ENCODE measurements at regions not wholly inside any gene's neighbourhood (a gene's known extent, or its start where the extent isn't known, plus 50 kb on each side); places are given as distances from the start of the nearest gene placed in this dataset.

DNA sequence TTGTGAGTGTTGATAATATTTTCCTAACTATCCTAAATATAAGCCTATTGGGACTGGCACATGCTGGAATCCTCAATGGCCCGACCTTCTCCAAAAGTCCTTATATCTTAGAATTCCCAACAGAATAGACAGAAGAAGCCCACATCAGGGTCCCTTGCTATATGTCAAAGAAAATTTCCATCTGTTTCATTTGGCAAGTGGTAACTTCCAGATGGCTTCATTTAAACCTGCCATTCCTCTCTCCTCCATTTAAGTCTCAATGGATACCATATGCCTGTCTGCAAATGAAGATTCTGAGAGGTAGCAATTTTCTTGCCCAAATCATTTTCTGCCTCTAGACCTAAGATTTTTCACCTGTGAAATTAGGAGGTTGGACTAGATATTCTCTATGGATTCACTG is 73.1 kb upstream of the KCNA4 start:
- DNase-seq = no peak

DNA sequence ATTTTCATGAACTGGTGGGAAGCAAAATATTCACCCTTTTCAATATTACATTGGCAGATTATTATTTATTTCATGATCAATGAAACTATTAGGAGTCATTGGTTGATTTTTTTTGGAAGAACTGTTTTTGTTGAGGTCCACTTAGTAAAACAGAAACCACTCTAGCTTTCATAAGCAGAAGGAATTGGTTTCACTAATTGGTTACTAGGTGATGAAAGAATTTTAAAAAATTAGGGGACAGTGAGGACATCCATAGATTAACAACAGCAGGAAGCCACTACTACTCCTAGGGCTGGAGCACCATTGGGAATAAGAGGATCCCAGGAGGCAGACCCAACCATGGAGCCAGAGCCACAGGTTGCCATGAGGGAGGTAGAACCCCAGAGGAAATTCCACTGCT is 74.4 kb upstream of the KCNA4 start:
- DNase-seq = no peak

DNA sequence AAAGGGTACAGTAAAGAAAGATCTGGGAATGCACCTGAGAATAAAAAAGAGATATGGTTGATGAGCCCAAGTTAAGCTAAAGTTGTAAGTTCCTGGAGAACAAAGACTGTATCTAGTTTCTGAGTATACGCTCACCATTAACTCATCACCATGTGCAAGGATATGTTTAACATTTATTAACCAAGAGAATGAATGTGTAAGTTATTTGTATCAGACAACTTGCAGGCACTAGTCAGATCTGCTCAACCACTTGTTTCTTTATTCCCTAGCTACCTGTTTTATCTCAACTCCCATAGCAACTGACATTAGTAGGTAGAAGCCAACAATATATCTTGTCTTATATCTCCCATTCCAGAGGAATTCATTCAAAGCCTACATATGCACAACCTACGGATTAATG is 74.9 kb upstream of the KCNA4 start:
- no peak for DNase-seq

DNA sequence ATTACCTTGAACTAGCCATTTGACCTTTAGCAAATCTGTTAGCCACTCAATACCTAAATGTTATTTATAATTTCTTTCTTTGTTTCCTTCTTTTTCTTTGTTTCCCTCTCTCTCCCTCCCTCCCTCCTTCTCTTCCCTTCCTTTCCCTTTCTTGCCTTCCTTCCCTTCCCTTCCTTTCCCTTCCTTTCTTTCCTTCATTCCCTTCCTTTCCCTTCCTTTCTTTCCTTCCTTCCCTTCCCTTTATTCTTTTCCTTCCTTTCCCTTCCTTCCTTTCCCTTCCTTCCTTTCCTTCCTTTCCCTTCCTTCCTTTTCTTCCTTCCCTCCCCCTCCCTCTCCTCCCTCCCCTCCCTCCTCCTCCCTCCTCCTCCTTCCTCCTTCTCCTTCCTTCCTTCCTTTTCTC is 75.7 kb upstream of the KCNA4 start:
- no peak for DNase-seq

DNA sequence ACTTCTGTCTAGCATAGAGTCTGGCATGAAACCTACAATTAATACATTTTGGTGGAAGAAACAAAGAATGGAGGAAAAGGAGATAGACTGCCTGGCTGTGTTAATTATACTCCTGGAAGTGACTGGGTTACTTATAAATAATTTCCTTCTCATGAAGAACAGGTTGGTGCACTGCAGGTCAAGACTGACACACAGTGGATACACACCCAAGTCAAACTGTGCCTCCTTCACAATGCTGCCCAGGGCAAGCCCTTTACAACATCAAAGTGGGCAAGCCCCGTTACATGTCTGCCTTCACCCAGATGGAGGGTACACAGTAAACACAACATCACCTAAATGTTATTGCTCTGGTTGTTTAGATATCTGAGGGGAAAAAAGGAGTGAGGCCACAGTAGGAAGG is 83.7 kb upstream of the KCNA4 start:
- no peak for DNase-seq

DNA sequence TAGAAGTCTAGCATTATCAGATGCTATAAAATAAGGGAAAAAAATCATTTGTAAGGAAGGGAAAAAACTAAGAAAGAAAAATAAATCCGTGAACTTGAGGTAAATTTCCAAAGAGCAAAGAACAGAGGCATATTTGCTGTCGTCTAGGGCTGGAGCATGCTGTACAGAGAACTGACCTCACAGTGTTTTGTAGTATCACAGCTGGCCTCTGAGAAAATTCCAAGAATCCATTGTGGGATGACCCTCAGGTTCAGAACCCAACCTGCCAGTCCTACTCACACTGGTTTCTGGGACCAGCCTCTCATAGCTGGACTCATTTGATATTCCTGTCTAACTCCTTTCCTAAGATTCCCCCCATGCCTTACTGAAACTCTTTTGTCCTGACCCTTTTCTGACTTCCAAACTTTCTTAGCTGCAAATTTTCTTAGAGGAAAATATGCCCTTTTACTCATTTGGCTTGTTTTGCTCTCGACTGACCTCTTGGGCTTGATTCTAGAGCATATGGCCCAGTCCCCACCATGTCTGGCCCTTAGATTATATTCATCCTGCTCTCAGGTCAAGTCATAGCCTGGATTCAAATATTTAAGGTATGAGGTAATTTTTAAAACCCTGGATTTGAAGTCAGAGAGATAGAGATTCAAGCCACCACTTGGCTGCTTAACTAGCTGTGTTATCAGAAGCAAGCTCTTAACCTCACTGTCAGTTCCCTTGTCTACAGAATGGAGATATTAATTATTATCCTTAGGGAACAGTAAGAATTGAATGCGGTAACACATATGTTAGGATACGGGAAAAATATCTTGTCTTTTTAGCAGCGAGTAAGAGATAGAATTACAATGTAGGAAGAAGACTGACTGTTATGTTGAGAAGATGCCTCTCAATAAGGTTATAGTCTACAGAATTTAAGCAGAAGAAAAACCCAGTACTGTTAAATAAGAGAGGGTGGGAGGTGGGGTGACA is 89.7 kb upstream of the KCNA4 start:
- DNase-seq = no peak

DNA sequence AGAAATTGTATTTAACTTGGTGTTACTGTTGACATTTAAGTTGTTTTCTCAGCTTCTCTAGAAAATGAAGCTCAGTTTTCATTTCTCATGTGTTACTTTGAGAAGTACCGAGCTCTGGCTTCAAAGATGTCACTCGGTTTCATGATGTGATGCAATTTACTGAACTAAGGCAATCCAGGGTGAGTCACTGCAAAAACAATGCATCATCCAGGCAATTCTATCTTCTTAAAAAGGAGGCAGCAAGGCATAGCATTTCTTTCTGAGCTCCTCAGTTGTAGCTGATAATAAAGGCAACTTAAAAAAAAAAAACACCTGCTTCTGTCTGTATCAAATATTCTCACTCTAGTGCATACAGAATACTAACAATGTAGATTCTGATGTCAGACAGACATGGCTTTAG is 91.1 kb upstream of the KCNA4 start:
- peak; percentile 9 for DNase-seq

DNA sequence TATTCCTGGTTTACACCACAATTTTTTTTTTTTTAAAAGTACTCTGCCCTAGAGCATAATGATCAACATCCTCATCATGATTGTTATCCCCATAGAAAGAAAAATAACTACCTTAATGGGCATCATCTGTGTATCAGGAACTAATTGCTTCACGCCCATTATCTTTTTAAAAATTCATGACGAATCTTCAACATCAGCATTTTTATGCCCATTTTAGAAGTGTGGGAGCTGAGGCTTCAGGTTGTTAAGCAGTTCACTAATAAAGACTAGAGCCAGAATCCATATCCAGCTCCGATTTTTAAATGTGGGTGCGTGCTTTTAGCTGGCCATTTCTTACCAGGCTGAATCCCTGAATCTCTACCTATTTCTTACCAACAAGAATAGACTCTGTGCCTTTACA is 92.9 kb upstream of the KCNA4 start:
- no peak for DNase-seq

DNA sequence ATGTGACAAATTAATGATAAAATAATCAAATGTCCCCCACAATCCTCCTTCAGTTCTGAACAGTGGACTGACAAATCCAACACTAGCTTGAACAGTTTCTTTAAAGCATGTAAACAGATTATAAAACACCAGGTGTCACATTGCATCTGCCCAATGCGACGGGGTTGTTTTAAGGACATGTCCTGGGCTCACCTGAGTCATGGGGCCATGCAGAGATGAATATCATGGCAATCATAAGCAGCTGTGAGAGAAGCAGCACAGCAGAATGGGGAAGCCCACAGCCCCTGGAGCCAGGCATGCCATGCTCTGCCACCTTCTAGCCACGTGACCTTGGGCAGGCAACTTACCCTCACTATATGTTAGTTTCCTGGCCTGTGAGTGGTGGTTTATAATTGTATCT is 93.9 kb upstream of the KCNA4 start:
- no peak for DNase-seq

DNA sequence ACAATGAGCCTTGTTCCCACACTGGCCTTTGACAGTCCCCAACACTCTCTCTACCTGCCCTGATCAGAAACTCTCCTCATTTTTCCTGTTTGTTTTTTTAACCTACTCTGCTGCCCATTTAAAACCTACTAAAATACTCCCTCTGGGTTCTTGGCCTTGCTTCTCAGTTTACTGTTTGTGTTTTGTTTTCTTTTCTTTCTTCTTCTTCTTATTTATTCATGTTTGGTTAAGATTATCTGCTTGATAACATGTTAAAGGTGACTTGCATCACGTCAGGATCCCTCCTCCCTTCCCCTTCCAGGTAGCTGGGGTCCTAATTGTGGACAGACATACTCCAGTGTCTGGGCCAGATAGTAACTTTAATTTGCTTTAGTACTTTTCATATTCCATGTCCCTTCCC is 95.0 kb upstream of the KCNA4 start:
- DNase-seq = no peak

DNA sequence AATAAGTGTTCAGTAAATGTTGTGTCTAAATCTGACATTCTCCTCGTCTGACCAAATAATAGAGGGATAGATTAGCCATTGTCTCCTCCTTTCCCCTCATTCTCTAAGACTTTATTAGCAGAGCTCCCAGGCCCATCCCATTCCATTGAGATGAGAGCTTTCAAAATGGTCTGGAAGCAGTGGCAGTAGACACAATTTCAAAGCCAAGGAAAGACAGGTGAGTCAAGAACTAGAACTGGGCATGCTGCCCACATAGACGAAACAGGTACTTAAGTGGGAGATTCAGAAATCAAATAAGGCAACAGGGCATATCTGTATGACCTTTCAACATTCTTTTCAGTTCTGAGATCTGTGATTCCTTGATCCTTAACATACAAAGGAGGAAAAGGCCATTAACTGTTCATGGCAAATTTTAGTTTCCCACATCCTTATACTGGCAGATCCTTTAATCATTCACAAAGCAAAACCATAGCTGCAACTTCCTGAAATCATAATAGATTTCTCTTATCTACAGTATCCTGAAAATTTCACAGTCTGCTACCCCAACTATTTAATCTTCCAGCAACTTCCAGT is 96.6 kb upstream of the KCNA4 start:
- DNase-seq = no peak

DNA sequence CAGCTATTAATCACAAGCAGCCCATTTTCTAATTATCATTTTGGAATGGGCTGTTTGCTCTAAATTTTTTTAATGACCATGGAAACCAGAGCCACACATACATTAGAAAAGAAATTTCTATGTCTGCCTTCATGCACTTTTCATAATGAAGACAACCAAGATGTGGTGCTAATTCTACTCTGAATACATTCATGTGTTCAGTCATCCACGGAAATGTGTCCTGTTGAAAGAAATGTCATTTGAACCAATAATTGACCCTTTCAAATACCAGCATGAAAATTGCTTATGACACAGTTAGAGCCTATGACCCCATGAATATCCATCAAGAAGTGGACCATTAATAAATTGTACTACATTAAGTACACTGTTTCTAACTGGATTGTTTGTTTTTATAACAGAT is 99.7 kb upstream of the KCNA4 start:
- no peak for DNase-seq

DNA sequence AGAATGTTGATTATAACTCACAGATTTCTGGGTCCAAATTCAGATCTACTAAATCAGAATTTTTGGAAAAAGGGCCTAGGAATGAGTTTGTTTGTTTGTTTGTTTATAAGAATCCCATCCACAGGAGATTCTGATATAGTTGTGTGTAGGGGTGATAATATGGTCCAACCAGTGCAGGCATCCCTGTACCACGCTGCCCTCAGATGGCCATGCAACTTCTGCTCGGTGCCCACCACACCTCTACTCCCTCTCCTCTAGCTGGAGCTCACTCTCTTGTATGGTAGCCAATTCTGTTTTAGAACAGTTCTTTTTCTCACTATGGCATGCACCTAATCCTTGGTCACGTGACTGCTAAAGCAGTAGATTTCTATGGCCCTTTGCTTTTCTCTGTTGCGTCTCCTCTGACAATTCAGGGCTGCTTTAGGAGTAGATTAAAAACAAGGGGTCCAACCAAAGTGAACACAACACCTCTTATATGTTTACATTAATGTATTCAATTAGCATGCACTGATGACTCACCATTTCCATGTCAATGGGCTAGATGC is 103.3 kb upstream of the KCNA4 start:
- no peak for DNase-seq

DNA sequence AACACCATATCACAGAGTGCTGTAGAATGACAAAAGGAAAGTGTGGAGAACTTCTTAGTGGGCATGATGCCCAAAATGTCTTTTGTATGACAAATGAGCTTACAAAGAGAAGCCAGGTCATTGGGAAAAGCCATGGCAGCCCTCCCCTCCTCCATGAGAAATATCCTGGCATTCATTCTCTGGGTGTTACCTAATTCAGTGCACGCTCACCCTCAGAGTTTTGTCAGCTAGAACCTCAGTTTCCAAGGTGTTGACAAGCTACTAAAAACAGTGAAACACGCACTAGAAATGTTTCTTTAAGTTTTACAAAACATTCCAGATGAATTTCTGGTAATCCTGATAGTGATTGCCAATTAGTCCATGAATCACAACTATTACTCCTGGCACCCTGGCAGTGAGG is 105.4 kb upstream of the FSHB start:
- DNase-seq = no peak

DNA sequence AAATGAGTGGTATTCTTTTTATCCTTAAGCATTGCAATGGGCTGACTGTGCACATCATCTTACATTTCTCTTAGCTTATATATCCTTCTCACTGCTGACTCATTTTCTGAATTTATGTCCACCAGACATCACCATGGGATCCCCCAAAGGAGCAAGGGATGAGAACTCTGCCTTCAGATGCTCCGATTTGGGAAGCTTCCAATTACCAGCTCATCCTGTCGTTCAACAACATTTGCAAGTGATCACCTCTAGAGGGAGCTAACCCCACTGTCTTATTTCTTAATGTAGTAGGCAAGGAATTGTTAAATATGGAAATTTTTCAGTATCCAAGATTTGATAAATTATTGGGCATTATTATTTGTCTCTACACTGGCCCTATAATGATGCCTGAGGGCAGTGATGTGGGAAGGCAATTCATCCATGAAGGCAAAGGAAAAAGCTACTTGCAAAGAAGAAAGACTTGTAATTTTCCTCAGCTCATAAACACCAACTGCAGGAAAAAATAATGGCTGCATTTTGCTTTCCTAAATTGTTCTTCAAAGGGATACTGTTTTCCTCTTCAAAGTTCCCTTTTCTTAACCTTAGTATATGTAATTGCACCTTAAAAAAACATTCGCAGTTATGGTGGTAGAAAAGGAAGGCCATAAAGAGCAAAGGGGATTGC is 102.4 kb upstream of the FSHB start:
- peak; percentile 63 for DNase-seq

DNA sequence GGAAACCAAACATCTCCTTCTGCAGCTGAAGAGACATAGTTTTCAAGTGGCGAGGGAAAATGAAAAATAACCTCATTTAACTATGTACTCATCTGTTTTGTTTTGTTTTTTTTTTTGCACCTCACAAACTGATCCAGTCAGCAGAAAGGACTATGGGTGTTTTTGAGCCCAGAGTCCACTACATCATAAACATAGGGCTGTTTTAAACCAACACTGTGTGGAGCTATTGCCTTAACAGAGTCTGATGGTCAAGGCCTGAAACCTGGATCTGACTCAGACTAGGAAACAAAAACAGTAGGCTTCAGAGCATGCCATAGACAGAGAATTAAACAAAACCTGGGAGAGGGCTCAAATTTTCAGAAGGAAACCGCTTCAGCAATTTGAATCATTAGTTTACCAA is 99.3 kb upstream of the FSHB start:
- DNase-seq = no peak

DNA sequence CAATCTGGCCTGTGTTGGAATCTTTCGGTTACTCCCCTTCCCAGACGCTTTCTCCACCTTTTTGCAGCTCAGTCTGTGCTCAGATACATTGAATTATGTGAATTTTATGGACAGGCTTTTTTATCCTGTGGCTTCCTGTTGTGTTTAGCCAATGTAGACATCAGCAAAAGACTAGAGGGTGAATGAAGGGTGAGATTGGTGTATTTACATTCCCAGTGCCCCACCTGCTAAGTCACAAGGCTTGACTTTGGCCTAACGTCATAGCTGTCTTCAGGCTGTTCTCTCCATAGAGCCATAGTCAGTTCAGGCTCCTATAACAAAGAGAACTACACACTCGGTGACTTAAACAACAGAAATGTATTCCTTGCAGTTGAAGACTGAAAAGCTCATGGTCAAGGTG is 97.5 kb upstream of the FSHB start:
- DNase-seq = no peak

DNA sequence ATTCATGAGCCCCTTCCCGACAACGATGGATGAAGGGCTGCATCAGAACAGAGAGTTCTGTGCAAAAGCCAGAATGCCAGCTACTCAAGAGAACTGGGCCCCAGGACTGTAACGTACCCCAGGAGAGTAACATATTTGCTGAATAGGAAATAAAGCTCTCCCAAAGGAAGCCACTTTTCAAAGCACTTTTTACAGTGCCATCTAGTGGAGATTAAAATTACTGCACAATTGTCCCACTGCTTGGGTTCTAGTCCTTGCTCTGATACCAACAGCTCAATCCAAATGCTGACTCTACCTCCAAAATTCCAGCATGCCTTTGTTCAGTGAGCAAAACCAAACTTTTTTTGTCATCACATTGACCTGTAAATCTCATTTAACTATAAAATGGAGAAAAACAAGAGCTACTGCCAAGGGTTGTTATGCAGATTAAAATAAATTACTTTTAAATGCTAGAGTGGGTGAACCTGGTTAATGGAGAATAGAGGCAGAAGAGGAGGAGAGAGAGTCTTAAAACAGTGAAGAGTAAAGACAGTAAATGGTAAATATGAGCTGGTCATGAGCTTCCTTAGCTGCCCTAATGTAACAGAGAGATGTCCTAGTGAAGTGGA is 87.6 kb upstream of the FSHB start:
- DNase-seq = no peak

DNA sequence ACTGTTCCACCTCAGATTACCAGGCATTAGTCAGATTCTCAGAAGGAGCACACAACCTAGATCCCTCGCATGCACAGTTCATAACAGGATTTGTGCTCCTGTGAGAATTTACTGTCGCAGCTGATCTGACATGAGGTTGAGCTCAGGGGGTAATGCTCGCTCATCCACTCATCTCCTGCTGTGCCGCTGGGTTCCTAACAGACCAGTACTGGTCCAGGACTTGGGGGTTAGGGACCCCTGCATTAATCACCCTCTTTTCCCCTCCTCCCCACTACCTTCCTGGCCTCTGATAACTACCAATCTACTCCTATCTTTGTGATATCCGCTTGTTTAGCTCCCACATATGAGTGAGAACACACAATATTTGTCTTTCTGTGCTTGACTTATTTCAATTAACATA is 83.5 kb upstream of the FSHB start:
- no peak for DNase-seq

DNA sequence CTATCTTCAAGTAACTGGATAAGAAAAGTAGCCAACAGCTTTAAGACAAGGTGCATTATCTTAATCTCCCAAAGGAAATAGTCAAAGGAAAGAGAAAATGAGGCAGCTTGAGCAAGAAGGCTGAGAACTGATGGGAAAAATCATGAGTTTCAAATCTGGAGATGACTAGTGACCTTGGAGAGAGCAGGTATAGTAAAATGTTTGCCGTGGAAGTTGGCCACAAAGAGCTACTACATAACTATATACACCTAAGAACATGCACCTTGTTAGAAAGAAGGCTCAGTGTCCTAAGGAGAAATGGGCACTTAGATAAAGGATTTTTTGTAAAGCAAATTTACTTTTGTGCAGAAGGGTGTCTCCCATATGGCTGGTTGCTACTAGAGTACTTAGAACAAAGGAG is 80.8 kb upstream of the FSHB start:
- no peak for DNase-seq

DNA sequence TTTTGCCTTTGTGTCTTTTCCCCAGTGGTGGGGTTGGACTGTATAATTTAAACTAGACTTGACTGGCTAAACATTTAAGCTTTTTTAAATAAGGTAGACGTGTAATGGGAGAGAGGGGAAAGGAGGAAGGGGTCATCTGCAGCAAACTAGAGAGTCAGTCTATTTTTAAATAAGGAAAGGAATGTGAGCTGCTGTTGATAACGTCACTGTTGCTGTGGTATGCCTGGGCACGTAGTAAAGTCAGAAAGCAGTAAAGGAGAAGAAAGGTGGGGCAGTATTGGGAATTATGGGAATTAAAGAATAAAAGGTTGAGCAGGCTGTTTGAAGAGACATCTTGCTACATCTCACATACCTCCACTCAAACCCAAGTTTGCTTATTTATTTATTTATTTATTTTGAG is 80.4 kb upstream of the FSHB start:
- no peak for DNase-seq

DNA sequence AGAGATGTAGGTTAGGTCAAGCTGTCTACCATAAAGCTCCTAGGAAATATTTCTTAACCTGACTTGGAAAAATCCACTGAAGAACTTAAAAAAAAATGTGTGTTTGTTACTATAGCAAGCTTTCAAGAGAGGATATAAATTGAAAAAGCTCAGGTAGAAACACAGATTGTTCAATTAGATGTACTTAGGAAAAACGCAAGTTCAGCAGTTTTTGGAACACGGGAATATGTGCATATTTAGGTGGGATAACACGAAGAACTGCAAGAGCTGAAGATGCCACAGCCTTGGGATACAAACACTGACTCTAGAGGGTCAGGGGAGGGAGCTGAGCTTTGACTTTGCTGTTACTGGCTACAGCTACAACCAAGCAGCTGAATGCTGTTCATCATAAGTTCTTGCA is 77.8 kb upstream of the FSHB start:
- no peak for DNase-seq

DNA sequence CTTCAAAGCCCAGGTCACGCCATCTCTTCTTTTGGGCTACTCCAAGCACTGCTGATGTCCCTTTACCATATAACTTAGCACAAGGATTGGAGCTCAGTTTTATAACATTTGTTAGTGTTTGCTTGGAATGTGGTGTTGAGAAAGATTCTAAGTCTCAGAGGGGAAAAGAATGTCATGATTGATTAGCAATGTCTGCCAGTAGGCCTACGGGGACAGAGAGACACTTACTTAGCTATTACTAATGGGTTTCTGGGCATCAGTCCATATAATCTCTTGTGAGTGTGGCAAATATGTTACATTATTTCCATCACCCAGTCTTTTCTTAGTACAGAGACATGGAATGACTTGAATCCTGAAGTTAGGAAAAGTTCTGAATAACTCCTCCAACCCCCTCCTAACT is 75.4 kb upstream of the FSHB start:
- DNase-seq = no peak

DNA sequence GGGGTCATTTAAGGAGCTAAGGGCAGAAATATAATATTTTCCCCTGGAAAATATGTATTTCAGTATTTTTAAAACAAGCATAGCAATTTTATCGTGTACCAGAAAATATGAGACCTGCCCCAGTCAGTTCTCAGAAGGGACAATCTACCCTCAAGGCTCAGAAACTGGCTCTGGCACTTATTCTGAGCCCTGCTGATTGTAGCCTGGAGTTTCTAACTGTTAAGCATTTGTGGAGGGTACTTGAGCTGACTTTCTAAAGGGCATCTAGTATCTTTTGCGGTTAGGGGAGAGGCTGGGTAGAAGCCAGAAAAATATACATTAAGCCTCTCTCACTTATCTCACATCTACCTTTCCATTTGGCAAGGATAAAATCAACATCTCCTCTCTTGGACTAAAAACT is 71.3 kb upstream of the FSHB start:
- no peak for DNase-seq

Measured in T1000 (cell line).